ENCODE measurements at regions not wholly inside any gene's neighbourhood (a gene's known extent, or its start where the extent isn't known, plus 50 kb on each side); places are given as distances from the start of the nearest gene placed in this dataset.

GRCh38 chr2:226076529-226076928, 677.0 kb downstream of the NYAP2 start:
- TF ChIP-seq CTCF (conservative IDR thresholded peaks at IDR 0.05; ENCODE audit: low read depth, low read length) (no peak), EZH2 (IDR thresholded peaks at IDR 0.05; ENCODE audit: borderline replicate concordance, low read depth, low read length, poor library complexity, severe bottlenecking) (no peak)

All from A673 (cell line).